ENCODE measurements at regions not wholly inside any gene's neighbourhood (a gene's known extent, or its start where the extent isn't known, plus 50 kb on each side); places are given as distances from the start of the nearest gene placed in this dataset.

DNA sequence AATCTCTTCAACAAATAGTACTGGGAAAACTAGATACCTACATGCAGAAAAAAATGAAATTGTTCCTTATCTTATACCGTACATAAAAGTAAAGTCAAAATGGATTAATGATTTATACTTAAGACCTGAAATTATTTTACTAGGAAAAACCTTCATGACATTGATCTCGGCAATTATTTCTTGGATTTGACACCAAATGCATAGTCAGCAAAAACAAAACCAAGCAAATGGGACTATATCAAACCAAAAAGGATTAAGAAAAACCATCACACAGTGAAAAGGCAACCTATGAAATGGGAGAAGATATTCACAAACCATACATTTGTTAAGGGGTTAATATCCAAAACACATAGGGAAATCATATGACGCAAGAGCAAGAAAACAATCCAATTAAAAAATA, 433.6 kb downstream of the LRATD1 start (continued):
- TF ChIP-seq, protein P1, sequence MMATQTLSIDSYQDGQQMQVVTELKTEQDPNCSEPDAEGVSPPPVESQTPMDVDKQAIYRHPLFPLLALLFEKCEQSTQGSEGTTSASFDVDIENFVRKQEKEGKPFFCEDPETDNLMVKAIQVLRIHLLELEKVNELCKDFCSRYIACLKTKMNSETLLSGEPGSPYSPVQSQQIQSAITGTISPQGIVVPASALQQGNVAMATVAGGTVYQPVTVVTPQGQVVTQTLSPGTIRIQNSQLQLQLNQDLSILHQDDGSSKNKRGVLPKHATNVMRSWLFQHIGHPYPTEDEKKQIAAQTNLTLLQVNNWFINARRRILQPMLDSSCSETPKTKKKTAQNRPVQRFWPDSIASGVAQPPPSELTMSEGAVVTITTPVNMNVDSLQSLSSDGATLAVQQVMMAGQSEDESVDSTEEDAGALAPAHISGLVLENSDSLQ (IDR thresholded peaks at IDR 0.05), result no peak
- TF ChIP-seq ZNF586 (CRISPR knock-in tag; conservative IDR thresholded peaks at IDR 0.05), result no peak
- no peak for TF ChIP-seq HDAC6 (IDR thresholded peaks at IDR 0.05; ENCODE audit: low read depth, low read length)
- TF ChIP-seq, protein P2, sequence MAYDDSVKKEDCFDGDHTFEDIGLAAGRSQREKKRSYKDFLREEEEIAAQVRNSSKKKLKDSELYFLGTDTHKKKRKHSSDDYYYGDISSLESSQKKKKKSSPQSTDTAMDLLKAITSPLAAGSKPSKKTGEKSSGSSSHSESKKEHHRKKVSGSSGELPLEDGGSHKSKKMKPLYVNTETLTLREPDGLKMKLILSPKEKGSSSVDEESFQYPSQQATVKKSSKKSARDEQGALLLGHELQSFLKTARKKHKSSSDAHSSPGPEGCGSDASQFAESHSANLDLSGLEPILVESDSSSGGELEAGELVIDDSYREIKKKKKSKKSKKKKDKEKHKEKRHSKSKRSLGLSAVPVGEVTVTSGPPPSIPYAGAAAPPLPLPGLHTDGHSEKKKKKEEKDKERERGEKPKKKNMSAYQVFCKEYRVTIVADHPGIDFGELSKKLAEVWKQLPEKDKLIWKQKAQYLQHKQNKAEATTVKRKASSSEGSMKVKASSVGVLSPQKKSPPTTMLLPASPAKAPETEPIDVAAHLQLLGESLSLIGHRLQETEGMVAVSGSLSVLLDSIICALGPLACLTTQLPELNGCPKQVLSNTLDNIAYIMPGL (CRISPR knock-in tag; IDR thresholded peaks at IDR 0.05), result no peak
- TF ChIP-seq HDAC2 (IDR thresholded peaks at IDR 0.05), result no peak
- TF ChIP-seq CHCHD3 (CRISPR knock-in tag; IDR thresholded peaks at IDR 0.05), result no peak
- TF ChIP-seq KDM2B (CRISPR knock-in tag; IDR thresholded peaks at IDR 0.05), result no peak
- no peak for TF ChIP-seq ASH1L (IDR thresholded peaks at IDR 0.05; ENCODE audit: borderline replicate concordance, low read depth, partially characterized antibody)
- no peak for TF ChIP-seq DIDO1 (tag; IDR thresholded peaks at IDR 0.05; ENCODE audit: low read depth)
- TF ChIP-seq, protein P3, sequence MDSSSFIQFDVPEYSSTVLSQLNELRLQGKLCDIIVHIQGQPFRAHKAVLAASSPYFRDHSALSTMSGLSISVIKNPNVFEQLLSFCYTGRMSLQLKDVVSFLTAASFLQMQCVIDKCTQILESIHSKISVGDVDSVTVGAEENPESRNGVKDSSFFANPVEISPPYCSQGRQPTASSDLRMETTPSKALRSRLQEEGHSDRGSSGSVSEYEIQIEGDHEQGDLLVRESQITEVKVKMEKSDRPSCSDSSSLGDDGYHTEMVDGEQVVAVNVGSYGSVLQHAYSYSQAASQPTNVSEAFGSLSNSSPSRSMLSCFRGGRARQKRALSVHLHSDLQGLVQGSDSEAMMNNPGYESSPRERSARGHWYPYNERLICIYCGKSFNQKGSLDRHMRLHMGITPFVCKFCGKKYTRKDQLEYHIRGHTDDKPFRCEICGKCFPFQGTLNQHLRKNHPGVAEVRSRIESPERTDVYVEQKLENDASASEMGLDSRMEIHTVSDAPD (CRISPR knock-in tag; IDR thresholded peaks at IDR 0.05), result no peak
- TF ChIP-seq MAFG (tag; conservative IDR thresholded peaks at IDR 0.05), result peak; percentile 90
- no peak for TF ChIP-seq SRF (CRISPR knock-in tag; IDR thresholded peaks at IDR 0.05)
- TF ChIP-seq RBM17 (IDR thresholded peaks at IDR 0.05; ENCODE audit: borderline replicate concordance, low read depth, low read length), result no peak
- TF ChIP-seq, protein P4, sequence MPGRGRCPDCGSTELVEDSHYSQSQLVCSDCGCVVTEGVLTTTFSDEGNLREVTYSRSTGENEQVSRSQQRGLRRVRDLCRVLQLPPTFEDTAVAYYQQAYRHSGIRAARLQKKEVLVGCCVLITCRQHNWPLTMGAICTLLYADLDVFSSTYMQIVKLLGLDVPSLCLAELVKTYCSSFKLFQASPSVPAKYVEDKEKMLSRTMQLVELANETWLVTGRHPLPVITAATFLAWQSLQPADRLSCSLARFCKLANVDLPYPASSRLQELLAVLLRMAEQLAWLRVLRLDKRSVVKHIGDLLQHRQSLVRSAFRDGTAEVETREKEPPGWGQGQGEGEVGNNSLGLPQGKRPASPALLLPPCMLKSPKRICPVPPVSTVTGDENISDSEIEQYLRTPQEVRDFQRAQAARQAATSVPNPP (IDR thresholded peaks at IDR 0.05; ENCODE audit: borderline replicate concordance, insufficient read depth, insufficient read length), result no peak
- TF ChIP-seq, protein P5, sequence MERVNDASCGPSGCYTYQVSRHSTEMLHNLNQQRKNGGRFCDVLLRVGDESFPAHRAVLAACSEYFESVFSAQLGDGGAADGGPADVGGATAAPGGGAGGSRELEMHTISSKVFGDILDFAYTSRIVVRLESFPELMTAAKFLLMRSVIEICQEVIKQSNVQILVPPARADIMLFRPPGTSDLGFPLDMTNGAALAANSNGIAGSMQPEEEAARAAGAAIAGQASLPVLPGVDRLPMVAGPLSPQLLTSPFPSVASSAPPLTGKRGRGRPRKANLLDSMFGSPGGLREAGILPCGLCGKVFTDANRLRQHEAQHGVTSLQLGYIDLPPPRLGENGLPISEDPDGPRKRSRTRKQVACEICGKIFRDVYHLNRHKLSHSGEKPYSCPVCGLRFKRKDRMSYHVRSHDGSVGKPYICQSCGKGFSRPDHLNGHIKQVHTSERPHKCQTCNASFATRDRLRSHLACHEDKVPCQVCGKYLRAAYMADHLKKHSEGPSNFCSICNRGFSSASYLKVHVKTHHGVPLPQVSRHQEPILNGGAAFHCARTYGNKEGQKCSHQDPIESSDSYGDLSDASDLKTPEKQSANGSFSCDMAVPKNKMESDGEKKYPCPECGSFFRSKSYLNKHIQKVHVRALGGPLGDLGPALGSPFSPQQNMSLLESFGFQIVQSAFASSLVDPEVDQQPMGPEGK (CRISPR knock-in tag; IDR thresholded peaks at IDR 0.05; ENCODE audit: borderline replicate concordance), result no peak
- no peak for TF ChIP-seq PHTF2 (CRISPR knock-in tag; IDR thresholded peaks at IDR 0.05)
- no peak for TF ChIP-seq ZBTB17 (CRISPR knock-in tag; IDR thresholded peaks at IDR 0.05)

Data from K562 (cell line).